HepG2 (cell line): ENCODE measurements at regions not wholly inside any gene's neighbourhood (a gene's known extent, or its start where the extent isn't known, plus 50 kb on each side); places are given as distances from the start of the nearest gene placed in this dataset.

Experiments used
- ARNT ChIP-seq: fragments of 450-650 bp; IDR thresholded peaks from 2 replicates; pipeline ENCODE4 v1.6.1; 2017
- ARNTL ChIP-seq: sonication (generic); formaldehyde crosslinking; IDR thresholded peaks from 2 replicates; pipeline ENCODE4 v1.4.0; 2020; ENCODE audit warnings: mild to moderate bottlenecking, missing genetic modification reagents
- CSRNP1 ChIP-seq: sonication (generic); formaldehyde crosslinking; IDR thresholded peaks from 2 replicates; pipeline ENCODE4 v1.8.1; 2023; ENCODE audit warnings: mild to moderate bottlenecking, missing genetic modification reagents
- DNMT1 ChIP-seq: sonication (generic); formaldehyde crosslinking; IDR thresholded peaks from 2 replicates; pipeline ENCODE4 v1.5.1; 2020; ENCODE audit warnings: mild to moderate bottlenecking, missing genetic modification reagents
- DR1 ChIP-seq: sonication (generic); formaldehyde crosslinking; IDR thresholded peaks from 2 replicates; pipeline ENCODE4 v1.8.0; 2021; ENCODE audit warnings: mild to moderate bottlenecking, missing genetic modification reagents, inconsistent platforms
- GATAD2A ChIP-seq: IDR thresholded peaks from 2 replicates; pipeline ENCODE4 v1.6.1; 2016
- ISX ChIP-seq: sonication (generic); formaldehyde crosslinking; conservative IDR thresholded peaks from 2 replicates; pipeline ENCODE4 v1.5.0; 2020; ENCODE audit warnings: missing genetic modification reagents
- MED1 ChIP-seq: sonication (generic); formaldehyde crosslinking; IDR thresholded peaks from 2 replicates; pipeline ENCODE4 v1.4.0; 2020; ENCODE audit warnings: missing genetic modification reagents
- RARA ChIP-seq: IDR thresholded peaks from 2 replicates; pipeline ENCODE4 v1.6.1; 2016; ENCODE audit warnings: missing genetic modification reagents, missing compliant biosample characterization
- SMARCC2 ChIP-seq: fragments of 450-650 bp; IDR thresholded peaks from 2 replicates; pipeline ENCODE4 v1.6.1; 2017; ENCODE audit warnings: antibody characterized with exemption, mild to moderate bottlenecking
- THAP11 ChIP-seq: IDR thresholded peaks from 2 replicates; pipeline ENCODE4 v1.6.1; 2016; ENCODE audit warnings: missing biosample characterization, missing genetic modification reagents
- THYN1 ChIP-seq: sonication (generic); formaldehyde crosslinking; IDR thresholded peaks from 2 replicates; pipeline ENCODE4 v1.8.1; 2023; ENCODE audit warnings: low read depth, mild to moderate bottlenecking, moderate library complexity, missing genetic modification reagents, borderline replicate concordance
- ZBTB44 ChIP-seq: sonication (generic); formaldehyde crosslinking; IDR thresholded peaks from 2 replicates; pipeline ENCODE4 v1.4.0; 2020; ENCODE audit warnings: missing genetic modification reagents
- ZC3H13 ChIP-seq: sonication (generic); formaldehyde crosslinking; IDR thresholded peaks from 2 replicates; pipeline ENCODE4 v1.8.1; 2023; ENCODE audit warnings: mild to moderate bottlenecking, missing genetic modification reagents, moderate library complexity
- ZFP41 ChIP-seq: sonication (generic); formaldehyde crosslinking; IDR thresholded peaks from 2 replicates; pipeline ENCODE4 v1.4.0; 2020; ENCODE audit warnings: mild to moderate bottlenecking, missing genetic modification reagents, borderline replicate concordance
- ZFY ChIP-seq: sonication (generic); formaldehyde crosslinking; IDR thresholded peaks from 2 replicates; pipeline ENCODE4 v1.4.0; 2020; ENCODE audit warnings: missing genetic modification reagents
- ZKSCAN8 ChIP-seq: IDR thresholded peaks from 2 replicates; pipeline ENCODE4 v1.6.1; 2016; ENCODE audit warnings: borderline replicate concordance, missing genetic modification reagents, missing compliant biosample characterization
- ZNF44 ChIP-seq: sonication (generic); formaldehyde crosslinking; IDR thresholded peaks from 2 replicates; pipeline ENCODE4 v1.5.1; 2020; ENCODE audit warnings: mild to moderate bottlenecking, missing genetic modification reagents
- ZNF441 ChIP-seq: sonication (generic); formaldehyde crosslinking; IDR thresholded peaks from 2 replicates; pipeline ENCODE4 v1.7.0; 2021; ENCODE audit warnings: missing genetic modification reagents, borderline replicate concordance
- ZNF569 ChIP-seq: sonication (generic); formaldehyde crosslinking; IDR thresholded peaks from 2 replicates; pipeline ENCODE4 v1.5.0; 2020; ENCODE audit warnings: mild to moderate bottlenecking, missing genetic modification reagents, moderate library complexity, borderline replicate concordance
- ZNF605 ChIP-seq: sonication (generic); formaldehyde crosslinking; IDR thresholded peaks from 2 replicates; pipeline ENCODE4 v1.8.0; 2022; ENCODE audit warnings: mild to moderate bottlenecking, missing genetic modification reagents
- ZNF670 ChIP-seq: sonication (generic); formaldehyde crosslinking; IDR thresholded peaks from 2 replicates; pipeline ENCODE4 v1.8.0; 2022; ENCODE audit warnings: mild to moderate bottlenecking, missing genetic modification reagents, borderline replicate concordance
- ZNF710 ChIP-seq: sonication (generic); formaldehyde crosslinking; IDR thresholded peaks from 2 replicates; pipeline ENCODE4 v1.5.0; 2020; ENCODE audit warnings: mild to moderate bottlenecking, missing genetic modification reagents, borderline replicate concordance
- ZNF761 ChIP-seq: sonication (generic); formaldehyde crosslinking; conservative IDR thresholded peaks from 2 replicates; pipeline ENCODE4 v1.4.0; 2020; ENCODE audit warnings: mild to moderate bottlenecking, missing genetic modification reagents
- ZNF775 ChIP-seq: sonication (generic); formaldehyde crosslinking; IDR thresholded peaks from 2 replicates; pipeline ENCODE4 v1.4.0; 2020; ENCODE audit warnings: missing genetic modification reagents, mild to moderate bottlenecking, moderate library complexity, borderline replicate concordance
- TF ChIP-seq, protein P1 (sequence below): sonication (generic); formaldehyde crosslinking; conservative IDR thresholded peaks from 2 replicates; pipeline ENCODE4 v1.5.0; 2020; ENCODE audit warnings: missing genetic modification reagents

- TF ChIP-seq ZNF710 (CRISPR knock-in tag) (no peak), ZC3H13 (CRISPR knock-in tag) (no peak), ZNF775 (CRISPR knock-in tag) (no peak), ZNF44 (CRISPR knock-in tag) (no peak), RARA (CRISPR knock-in tag) (peak; percentile 14; the same call in 1 of the 2 replicates), ZNF569 (CRISPR knock-in tag) (no peak), ISX (CRISPR knock-in tag) (no peak), DR1 (CRISPR knock-in tag) (no peak), ZNF441 (no peak), ZNF605 (CRISPR knock-in tag) (no peak), MED1 (CRISPR knock-in tag) (no peak; the same call in 1 of the 2 replicates), GATAD2A (CRISPR knock-in tag) (no peak), THAP11 (no peak), ZNF761 (CRISPR knock-in tag) (no peak), ZNF670 (CRISPR knock-in tag) (no peak), DNMT1 (CRISPR knock-in tag) (no peak), ARNT (no peak), THYN1 (no peak), SMARCC2 (no peak), ZKSCAN8 (CRISPR knock-in tag) (no peak), ZFY (CRISPR knock-in tag) (no peak), ZBTB44 (CRISPR knock-in tag) (no peak), ARNTL (CRISPR knock-in tag) (no peak), ZFP41 (CRISPR knock-in tag) (no peak), CSRNP1 (no peak)
- TF ChIP-seq, protein P1, sequence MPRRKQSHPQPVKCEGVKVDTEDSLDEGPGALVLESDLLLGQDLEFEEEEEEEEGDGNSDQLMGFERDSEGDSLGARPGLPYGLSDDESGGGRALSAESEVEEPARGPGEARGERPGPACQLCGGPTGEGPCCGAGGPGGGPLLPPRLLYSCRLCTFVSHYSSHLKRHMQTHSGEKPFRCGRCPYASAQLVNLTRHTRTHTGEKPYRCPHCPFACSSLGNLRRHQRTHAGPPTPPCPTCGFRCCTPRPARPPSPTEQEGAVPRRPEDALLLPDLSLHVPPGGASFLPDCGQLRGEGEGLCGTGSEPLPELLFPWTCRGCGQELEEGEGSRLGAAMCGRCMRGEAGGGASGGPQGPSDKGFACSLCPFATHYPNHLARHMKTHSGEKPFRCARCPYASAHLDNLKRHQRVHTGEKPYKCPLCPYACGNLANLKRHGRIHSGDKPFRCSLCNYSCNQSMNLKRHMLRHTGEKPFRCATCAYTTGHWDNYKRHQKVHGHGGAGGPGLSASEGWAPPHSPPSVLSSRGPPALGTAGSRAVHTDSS (CRISPR knock-in tag): no peak
Measured at GRCh38 chr4:157776930-157777528, 395.8 kb downstream of the GASK1B start (continued).
